ENCODE measurements at regions not wholly inside any gene's neighbourhood (a gene's known extent, or its start where the extent isn't known, plus 50 kb on each side); places are given as distances from the start of the nearest gene placed in this dataset.

GRCh38 chr20:52766645-52767435 lies 205.3 kb upstream of the TSHZ2 start:
- no peak for DNase-seq (ENCODE audit: low read depth, low spot score)
- TF ChIP-seq, protein P1, sequence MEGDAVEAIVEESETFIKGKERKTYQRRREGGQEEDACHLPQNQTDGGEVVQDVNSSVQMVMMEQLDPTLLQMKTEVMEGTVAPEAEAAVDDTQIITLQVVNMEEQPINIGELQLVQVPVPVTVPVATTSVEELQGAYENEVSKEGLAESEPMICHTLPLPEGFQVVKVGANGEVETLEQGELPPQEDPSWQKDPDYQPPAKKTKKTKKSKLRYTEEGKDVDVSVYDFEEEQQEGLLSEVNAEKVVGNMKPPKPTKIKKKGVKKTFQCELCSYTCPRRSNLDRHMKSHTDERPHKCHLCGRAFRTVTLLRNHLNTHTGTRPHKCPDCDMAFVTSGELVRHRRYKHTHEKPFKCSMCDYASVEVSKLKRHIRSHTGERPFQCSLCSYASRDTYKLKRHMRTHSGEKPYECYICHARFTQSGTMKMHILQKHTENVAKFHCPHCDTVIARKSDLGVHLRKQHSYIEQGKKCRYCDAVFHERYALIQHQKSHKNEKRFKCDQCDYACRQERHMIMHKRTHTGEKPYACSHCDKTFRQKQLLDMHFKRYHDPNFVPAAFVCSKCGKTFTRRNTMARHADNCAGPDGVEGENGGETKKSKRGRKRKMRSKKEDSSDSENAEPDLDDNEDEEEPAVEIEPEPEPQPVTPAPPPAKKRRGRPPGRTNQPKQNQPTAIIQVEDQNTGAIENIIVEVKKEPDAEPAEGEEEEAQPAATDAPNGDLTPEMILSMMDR (IDR thresholded peaks at IDR 0.05; ENCODE audit: low read depth, low read length), result no peak
- CTCF ChIA-PET, result no interaction called here
- POLR2A ChIA-PET, result no interaction called here
- H3K27ac ChIP-seq (ENCODE audit: low read depth, low read length), result no peak overlapping the region
- no peak overlapping the region for H3K4me3 ChIP-seq (ENCODE audit: low read depth, low read length)
- H3K27me3 ChIP-seq (ENCODE audit: control insufficient read depth, insufficient read depth, low read length), result no peaks in the 10 kb centered on the region
- no peaks in the 10 kb centered on the region for H3K9me3 ChIP-seq (ENCODE audit: control insufficient read depth, insufficient read depth, low read length)

DNA sequence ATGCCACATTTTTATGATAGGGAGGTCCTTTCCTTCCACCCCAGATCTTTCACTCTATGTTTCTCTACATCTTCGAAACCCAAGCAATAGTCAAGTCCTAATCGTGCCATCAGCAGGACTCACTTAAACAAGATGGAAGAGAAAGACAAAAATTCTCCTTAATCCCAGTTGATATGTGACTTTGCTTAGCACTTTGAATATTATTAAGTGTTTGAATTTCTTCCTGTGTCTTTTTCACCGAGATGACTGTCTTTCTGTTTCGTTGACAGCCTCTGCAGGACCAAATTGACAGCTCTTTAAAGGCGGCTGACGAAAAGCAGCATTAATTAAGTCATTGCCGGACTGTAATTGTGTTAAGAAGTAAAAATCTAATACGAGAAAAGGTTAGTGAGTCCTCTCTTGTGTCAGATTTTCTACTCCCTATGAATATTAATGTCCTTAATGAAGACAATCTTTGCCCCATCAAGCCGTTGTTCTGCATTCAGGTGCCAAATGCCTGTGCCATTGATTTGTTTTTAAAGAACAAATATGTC lies 208.8 kb upstream of the TSHZ2 start:
- POLR2A ChIA-PET, result no interaction called here
- CTCF ChIA-PET, result no interaction called here
- no peaks in the 10 kb centered on the region for H3K9me3 ChIP-seq (ENCODE audit: control insufficient read depth, insufficient read depth, low read length)

DNA sequence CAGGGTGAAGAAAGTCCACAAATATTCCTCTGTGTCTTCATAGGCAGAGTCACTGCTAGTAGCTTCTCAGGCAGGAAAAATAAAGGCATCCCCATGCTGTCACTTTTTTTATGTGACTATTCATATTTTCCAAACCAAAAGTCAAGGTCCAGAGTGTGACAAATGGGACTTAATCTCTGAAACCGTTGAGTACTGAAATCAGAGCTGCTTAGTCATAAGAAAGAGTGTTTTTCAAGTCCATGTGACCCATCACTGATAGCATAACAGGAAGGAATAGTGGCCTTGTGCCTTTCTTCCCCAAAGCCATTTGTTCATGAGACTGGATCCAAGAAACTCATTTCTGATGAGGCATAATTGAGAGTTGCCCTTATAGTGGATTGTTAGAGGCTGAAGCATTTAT lies 210.3 kb upstream of the TSHZ2 start:
- TF ChIP-seq, protein P1 (IDR thresholded peaks at IDR 0.05; ENCODE audit: low read depth, low read length), result no peak
- POLR2A ChIA-PET, result no interaction called here
- Histone ChIP-seq H3K4me3 (ENCODE audit: low read depth, low read length) (no peak overlapping the region), H3K27me3 (ENCODE audit: control insufficient read depth, insufficient read depth, low read length) (no peaks in the 10 kb centered on the region), H3K9me3 (ENCODE audit: control insufficient read depth, insufficient read depth, low read length) (no peaks in the 10 kb centered on the region), H3K27ac (ENCODE audit: low read depth, low read length) (no peak overlapping the region)
- no peak for DNase-seq (ENCODE audit: low read depth, low spot score)
- CTCF ChIA-PET, result no interaction called here

More for the DNA sequence above, 208.8 kb upstream of the TSHZ2 start:
- DNase-seq (ENCODE audit: low read depth, low spot score), result no peak
- no peaks in the 10 kb centered on the region for H3K27me3 ChIP-seq (ENCODE audit: control insufficient read depth, insufficient read depth, low read length)
- H3K27ac ChIP-seq (ENCODE audit: low read depth, low read length), result no peak overlapping the region
- no peak overlapping the region for H3K4me3 ChIP-seq (ENCODE audit: low read depth, low read length)
- TF ChIP-seq, protein P1 (IDR thresholded peaks at IDR 0.05; ENCODE audit: low read depth, low read length), result no peak

- H3K27me3 ChIP-seq (ENCODE audit: control insufficient read depth, insufficient read depth, low read length), result no peaks in the 10 kb centered on the region
- no peak overlapping the region for H3K27ac ChIP-seq (ENCODE audit: low read depth, low read length)
- TF ChIP-seq, protein P1 (IDR thresholded peaks at IDR 0.05; ENCODE audit: low read depth, low read length), result no peak
- ChIA-PET CTCF (interaction anchor here (1.0 kb wide), 1 partner anchor 448 kb away, joined by 3 read pairs; no protein-coding TSS in a partner anchor), POLR2A (no interaction called here)
- DNase-seq (ENCODE audit: low read depth, low spot score), result no peak
- no peak overlapping the region for H3K4me3 ChIP-seq (ENCODE audit: low read depth, low read length)
- H3K9me3 ChIP-seq (ENCODE audit: control insufficient read depth, insufficient read depth, low read length), result no peaks in the 10 kb centered on the region
Measured at GRCh38 chr20:52760791-52761190, 211.4 kb upstream of the TSHZ2 start.

GRCh38 chr20:52757411-52757810 lies 214.7 kb upstream of the TSHZ2 start:
- no peaks in the 10 kb centered on the region for H3K27me3 ChIP-seq (ENCODE audit: control insufficient read depth, insufficient read depth, low read length)
- TF ChIP-seq, protein P1 (IDR thresholded peaks at IDR 0.05; ENCODE audit: low read depth, low read length), result no peak
- POLR2A ChIA-PET, result no interaction called here
- H3K4me3 ChIP-seq (ENCODE audit: low read depth, low read length), result no peak overlapping the region
- no peak for DNase-seq (ENCODE audit: low read depth, low spot score)
- CTCF ChIA-PET, result no interaction called here
- no peak overlapping the region for H3K27ac ChIP-seq (ENCODE audit: low read depth, low read length)
- no peaks in the 10 kb centered on the region for H3K9me3 ChIP-seq (ENCODE audit: control insufficient read depth, insufficient read depth, low read length)

All from AG04450 (cell line).